ENCODE measurements at regions not wholly inside any gene's neighbourhood (a gene's known extent, or its start where the extent isn't known, plus 50 kb on each side); places are given as distances from the start of the nearest gene placed in this dataset.

DNA sequence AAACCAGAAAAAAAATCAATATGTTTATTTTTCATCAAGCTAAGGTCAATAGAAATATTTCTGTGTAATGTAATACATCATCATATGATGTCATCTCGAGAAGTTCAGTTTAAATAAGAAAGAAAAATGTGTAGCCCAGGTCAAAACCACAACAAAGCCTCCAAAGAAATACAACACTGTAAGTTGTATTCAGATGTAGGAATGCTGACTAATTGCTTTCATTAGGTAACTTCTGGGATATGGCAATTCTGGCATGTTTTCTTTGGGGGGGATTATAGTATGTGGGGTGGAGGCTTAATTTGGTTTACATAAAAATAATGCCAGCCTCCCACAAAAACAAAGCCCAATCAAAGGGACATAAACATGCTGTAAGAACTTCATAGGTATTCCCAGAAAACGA, 881.8 kb upstream of the CITED2 start:
- no peak for TF ChIP-seq CTCF (IDR thresholded peaks at IDR 0.05; ENCODE audit: low read depth, low read length)
- TF ChIP-seq POLR2A (IDR thresholded peaks at IDR 0.05; ENCODE audit: extremely low read depth, insufficient read length) = no peak
- TF ChIP-seq MYC (IDR thresholded peaks at IDR 0.05; ENCODE audit: low read depth, low read length) = no peak
- TF ChIP-seq MAX (IDR thresholded peaks at IDR 0.05; ENCODE audit: low read depth, low read length) = no peak
